ENCODE measurements at regions not wholly inside any gene's neighbourhood (a gene's known extent, or its start where the extent isn't known, plus 50 kb on each side); places are given as distances from the start of the nearest gene placed in this dataset.

DNA sequence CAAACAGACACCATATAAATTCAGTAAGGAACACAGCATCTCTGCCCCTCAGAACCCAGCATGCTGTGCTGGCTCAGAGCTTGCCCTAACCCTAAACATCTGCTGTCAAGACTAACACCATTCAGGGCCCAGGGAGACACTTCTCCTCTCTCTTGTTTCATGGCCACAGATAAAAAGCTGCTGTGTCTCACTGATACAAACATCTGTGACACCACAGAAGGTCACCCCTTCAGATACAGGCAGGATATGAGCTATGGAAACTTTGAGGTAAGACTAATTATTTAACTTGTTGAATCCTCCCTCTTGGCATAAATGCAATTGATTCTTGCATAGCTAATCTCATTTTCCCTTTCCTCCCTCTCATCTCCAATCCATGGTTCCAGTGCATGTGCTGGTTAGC lies 61.6 kb upstream of the GPR12 start:
- DNase-seq = no peak

DNA sequence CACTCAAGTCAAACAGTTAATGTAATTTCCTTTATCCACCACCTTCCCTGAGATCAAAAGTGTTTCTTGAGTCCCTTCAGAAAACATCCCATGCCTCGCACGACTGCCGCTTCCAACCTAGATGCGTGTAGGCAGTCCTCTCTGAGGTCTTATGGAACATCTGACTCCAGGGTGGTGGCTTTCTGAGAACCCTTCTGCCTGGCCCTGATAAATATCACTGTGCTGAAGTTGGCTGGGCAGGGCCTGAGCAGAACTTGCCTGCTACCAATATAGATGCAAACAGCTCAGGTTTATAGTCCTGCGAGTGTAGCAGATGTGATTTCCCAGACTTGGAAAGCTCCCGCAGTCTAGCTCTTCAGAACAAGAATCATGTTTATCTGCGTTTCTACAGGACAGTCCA lies 61.1 kb upstream of the GPR12 start:
- no peak for DNase-seq

DNA sequence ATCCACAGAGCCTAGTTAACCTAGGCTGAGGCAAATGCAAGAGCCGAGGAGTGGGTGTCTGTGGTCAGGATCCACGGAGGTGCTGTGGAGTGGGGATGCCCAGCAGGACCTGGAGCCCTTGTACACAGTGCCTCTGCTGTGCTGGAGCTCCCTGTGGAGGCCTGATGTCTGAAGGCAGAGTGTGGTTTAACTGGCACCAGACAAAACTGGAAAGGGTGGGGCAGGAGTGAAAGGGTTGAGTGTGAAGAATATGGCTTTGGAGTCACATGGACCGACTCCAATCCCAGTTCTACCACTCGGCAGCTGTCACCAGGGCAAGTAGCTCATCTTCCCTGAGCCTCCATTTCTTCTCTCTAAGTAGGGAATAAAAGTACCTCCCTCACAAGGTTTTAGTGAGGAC lies 60.3 kb upstream of the GPR12 start:
- no peak for DNase-seq

DNA sequence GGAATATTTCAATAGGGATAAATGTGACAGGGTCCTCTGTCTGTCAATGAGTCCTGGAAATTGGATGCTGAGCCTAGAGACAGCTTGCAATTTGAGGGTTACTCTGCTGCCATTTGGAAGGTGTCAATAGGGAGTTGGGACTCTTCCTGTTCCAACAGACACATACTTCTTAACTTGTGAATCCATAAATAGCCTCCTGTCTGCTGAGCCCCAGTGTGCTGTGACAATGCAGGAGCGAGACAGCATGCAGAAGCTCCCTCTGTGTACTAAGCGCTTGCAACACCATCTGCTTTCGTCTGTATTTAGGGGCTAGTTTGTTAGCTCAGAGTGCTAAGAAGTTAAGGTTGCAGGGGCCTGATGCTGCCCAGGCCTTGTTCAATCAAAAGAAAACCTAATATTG lies 58.5 kb upstream of the GPR12 start:
- no peak for DNase-seq

DNA sequence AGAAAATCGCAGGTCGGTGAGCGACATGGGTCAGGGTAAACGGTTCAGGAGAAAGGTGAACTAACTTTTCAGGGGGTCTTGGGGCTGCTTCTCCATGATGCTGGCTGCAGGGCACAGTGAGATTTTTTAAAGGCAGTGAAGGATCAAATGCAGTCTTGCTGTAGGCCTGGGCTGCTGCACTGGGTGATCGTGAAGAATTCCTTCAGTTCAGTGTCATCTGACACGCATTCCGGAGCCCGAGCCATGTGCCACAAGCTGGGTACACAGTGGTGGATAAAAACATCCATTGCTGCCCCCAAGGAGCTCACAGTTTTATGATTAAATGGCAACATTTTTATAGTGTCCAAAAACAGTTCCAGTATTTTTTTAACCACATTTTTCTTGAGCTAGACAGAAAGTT lies 56.3 kb upstream of the GPR12 start:
- no peak for DNase-seq

DNA sequence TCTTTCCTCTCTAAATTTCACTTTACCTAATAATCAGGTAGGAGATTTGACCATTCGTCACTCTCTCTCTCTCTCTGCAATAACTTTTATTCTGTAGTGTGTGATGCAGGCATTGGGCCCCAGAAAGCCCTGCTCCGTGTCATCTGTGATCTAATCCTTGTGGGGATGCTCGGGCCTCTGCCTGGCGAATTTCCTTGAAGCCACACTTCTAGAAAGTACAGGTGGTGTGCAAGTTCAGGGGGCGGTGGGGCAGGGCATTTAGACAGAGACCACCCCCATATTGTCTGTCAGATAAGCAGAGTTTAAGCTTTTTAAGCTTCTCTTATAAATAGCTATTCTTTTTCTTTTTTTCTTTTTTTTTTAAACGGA lies 53.4 kb upstream of the GPR12 start:
- DNase-seq = no peak

DNA sequence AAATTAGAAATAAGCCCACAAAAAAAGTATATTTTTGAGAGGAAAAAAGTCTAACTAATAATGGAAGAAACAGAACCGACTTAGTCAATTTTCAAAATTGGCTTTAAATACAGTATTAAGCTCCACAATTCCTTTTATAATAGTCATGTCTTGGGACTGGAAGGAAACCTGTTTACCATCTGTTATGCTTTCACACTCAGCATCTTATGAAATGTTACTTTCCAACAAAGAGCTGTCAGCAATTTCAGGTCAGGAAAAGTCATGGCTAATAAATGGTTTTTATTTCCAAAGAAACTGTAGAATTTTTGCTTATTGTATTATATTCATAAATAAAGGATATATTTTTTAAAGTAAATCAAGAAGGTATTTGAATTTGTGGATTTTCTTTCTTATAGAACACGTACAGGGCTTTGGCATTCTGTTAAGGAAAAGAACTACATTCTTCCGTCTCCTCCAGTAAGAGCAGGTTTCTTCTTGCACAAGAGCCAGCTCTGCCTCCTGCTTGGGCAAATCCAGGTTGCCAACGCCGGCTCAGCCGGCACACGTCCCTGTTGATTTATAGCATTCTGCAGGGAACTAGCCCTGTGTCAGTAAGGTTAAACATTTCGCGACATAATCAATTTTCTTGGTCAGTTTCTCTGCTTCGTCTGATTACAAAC lies 52.9 kb upstream of the GPR12 start:
- DNase-seq = no peak

DNA sequence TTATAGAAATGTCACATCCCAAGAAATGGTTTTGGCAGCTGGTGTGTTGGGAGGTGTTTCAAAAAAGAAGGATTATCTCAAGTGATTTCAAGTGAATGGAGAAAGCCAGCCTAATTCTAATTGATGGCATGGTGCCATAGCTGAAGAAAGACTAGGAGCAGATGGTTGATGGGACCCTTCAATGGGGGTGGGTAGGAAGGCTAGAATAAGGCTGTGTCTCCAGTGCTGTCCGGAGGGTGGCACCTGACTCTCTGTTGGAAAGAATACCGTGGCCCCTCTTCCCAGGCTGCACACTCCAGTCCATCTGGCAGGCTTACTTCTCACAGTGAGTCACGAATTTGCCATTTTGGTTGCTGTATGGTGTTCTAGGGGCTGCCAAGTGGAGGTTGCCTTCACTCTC lies 51.0 kb upstream of the GPR12 start:
- no peak for DNase-seq
